IPS-NIHi11 (cell line): ENCODE measurements at regions not wholly inside any gene's neighbourhood (a gene's known extent, or its start where the extent isn't known, plus 50 kb on each side); places are given as distances from the start of the nearest gene placed in this dataset.

Experiments
- DNase-seq: peaks from one replicate; pipeline ENCODE4 v3.0.0; 2012; ENCODE audit warnings: mixed read lengths, low spot score

DNA sequence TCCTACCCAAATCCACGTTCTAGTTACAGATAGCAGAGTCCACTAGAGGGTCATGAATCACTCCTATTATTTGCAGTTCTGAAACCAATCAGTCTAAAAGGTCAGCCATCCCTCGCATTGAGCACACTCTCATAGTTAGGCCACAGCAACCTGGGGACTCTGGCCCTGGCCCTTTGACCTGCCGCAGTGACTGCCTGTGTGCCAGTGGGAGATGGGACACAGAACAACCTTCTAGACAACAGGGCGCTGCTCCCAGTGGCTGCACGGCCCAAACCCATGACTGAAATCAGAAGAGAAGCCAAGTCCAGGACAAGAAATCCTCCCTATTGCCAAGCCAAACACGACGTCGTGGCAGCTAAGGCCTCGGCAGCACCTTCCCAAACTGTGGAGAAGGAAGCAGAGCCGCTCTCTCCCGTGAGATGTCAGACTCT lies 158.5 kb downstream of the HERPUD2 start:
- no peak for DNase-seq

DNA sequence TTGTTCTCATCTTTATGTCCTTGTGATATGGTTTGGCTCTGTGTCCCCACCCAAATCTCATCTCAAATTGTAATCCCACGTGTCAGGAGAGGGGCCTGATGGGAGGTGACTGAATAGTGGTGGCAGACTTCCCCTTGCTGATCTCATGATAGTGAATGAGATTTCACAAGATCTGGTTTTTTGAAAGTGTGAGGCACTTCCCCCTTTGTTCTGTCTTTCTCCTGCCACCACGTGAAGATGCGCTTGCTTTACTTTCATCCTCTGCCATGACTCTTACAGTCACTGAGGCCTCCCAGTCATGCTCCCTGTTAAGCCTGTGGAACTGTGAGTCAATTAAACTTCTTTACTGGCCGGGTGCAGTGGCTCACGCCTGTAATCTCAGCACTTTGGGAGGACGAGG lies 161.0 kb downstream of the HERPUD2 start:
- DNase-seq = no peak

DNA sequence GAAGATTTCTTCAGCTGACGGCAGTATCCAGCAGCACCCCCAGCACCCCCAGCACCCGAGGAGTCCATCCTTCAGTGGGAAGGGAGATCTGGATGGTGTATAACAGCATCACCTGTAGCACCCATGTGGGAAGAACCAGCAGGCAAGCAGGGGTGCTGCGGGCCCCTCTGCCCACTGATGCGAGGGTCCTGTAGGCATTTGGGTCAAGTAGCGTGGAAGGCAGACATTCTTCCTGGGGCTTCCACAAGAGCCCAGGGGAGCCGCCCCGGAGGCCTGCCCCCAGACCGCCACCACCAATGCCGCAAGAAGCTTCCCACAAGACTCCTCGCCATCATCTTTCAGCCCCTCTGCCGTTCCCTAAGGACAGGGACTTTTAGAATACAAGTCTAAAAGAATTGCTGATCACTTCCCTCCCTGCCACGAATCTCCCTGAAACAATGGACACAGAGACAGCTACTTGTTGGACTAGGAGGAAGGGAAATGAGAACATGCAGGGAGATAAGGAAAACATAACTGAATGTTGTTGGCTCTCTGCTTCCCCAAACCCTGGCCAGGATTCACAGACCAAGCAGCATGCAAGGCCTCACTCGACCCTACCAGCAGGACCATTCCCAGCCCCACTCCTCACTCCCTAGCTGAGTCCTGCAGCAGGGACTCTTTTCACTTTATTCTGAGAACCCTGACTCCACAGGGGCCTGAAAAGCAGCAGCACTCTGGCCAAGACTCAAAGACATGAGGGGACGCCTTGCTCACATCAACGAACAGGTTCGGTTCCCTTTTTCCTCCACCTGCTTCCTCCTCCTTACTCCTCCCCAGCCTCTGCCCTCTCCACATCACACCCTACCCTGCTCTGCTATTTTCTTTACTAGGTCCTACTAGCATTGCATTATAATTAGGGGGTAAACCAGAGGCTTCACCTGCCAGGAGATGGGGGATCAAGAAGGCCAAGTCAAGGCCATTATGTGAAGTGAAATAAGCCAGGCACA lies 164.5 kb downstream of the HERPUD2 start:
- no peak for DNase-seq

DNA sequence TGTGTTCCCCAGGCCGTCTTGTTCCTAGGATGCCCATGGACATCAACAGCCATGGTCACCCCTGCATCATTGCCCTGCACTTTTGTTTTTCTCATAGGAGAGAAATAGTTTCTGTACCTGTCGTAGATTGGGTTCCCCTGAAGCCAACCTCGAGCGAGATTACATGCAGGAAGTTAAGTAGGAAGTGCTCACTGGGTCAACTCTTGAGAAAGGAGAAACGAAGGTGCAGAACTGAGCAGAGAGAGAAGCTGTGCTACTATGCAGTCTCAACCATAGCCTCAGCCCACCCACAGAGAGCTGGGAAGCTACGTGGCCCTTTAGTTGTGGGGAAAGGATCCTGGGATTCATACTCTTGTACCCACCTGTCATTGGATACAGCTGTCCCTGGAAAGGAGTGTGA lies 165.2 kb downstream of the HERPUD2 start:
- DNase-seq = no peak

DNA sequence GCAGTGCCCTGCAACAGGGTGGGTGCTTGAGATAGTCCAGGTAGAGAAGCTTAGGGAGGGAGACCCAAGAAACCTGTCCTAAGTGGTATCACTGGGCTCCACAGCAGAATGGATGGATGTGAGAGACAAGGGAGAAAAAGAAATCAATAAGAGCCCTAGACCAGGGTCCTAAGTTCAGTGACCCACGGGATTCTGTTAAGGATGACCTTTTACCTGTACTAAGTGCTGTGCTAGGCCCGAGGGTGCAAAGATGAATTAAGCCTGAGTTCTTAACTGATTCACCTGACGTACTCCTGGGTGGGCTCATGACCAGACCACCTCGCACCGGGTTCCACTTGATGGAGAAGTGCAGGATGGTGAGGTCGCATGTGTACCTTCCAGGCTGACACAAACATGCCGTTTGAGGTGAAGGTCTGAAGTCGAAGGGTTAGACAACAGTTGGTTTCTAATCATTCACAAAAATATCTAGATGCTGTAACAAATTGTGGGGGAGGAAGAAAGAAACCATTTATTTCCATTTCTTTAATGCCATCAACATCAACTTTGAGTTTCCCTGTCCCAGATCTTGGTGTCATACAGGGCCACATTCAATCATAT lies 166.5 kb downstream of the HERPUD2 start:
- no peak for DNase-seq

DNA sequence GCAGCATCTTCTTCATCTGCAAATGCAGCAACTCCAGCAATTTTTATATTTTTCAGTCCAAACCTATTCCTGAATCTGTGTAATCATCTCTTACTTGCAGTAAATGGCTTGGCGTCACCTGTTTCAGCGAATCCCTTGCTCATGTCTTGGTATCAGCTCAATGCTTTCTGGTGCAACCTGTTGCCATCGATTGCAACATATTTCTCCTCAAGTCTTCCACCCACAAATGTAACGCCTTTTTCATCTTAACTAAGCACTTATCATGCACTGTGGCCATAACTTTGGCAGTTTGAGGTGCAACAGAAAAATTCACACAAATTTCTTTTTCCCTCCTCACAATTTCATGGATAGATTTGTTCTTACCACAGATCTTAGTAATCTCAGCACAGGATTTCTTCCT lies 168.3 kb downstream of the HERPUD2 start:
- no peak for DNase-seq

DNA sequence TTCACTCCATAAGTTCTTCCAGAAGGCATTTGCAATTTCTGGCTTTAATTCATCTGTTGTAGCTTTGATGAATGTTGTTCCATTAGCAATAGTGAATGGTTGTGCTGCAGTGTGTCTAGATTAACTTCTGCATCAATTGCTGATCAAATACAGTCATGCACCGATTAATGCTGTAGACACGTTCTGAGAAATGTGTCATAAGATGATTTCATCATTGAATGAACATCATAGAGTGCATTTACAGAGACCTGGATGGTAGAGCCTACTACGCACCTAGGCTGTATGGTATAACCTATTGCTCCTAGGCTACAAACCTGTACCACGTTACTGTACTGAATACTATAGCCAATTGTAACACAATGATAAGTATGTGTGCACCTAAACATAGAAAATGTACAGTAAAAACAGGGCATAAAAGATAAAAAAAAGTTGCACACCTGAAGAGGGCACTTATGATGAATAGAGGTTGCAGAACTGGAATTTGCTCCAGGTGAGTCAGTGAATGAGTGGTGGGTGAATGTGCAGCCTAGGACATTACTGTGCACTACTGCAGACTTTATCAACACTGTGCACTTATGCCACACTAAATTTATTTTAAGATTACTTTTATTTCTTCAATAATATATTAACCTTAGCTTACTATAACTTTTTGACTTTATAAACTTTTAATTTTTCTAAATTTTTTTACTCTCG lies 170.7 kb downstream of the HERPUD2 start:
- DNase-seq = no peak

DNA sequence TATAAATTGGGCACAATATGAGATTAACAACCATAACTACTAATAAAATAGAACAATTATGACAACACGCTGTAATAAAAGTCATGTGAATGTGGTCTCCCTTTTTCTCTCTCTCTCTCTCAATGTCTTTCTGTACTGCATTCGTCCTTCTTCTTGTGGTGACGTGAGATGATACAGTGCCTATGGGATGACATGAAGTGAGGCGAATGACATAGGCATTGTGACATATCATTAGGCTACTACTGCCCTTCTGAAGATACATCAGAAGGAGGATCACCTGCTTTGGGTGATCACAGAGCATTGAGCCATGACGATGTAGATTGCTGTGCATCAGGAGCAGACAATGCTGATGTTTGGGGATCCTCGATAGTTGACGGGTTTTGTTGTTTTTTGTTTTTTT lies 171.6 kb downstream of the HERPUD2 start:
- DNase-seq = no peak

DNA sequence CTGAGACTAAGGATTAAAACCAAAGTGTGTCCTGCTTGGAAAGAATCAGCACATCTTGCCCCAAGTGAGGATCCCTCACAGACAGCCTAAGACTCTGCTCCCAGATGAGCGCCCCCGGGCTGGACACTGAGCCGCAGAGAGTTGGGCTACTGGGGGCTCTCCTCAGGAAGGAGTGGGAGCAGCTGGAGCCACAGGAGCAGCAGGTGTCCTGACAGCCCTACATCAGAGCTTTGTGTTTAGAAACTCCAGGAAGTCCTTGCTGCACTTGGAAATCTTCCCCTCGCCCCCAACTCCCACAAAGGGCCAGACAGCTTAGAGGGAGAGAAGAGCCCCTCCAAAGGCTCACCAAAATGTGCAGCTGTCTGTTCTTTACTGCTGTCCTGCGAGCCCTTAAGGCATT lies 172.2 kb downstream of the HERPUD2 start:
- DNase-seq = no peak

DNA sequence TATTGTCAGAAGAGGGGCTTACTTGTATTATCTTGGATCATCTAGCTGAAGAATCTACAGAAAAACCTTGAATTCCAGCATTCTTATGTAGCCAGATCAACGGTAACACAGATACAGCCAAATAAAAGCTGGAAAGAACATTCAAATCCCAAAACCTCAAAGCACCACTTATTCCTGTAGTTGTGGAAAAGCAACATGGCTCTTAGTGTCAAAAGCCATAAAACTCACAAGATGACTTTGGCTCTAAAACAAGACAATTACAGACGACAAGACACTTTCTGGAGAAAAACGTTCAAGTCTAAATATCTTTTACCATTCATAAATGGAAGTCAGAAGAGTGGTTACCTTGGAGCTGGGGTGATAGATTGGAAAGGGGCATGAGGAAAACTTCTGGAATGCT lies 173.0 kb downstream of the HERPUD2 start:
- no peak for DNase-seq

DNA sequence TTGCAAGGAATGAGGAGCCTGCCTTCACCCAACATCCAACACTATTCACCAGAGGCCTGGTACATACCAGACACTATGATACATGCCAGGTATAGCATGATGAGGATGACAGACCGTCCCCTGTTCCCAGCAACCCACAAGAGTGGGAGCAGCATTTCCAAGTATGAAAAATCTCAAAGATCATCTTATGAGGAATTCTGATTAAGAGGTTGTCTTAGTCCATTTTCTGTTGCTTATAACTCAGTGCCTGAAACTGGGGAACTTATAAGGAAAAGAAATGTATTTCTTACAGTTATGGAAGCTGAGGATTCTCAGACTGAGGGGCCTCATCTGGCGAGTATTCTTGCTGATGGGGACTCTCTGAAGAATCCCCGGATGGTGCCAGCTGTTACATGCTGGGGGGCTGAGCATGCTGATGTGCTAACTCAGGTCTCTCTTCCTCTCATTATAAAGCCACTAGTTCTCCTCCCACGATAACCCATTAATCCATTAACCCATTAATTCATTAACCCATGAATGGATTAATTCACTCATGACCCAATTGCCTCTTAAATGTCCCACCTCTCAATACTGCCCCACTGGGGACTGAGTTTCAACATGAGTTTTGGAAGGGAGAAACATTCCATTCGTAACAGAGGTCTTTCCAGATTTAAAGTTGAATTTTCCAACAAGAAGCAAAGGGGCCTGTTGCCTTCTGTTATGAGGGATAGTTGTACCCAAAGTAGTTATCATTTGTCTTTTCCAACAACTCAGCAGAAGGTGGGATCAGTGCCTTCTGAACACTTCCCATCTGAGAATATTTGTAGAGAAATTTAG lies 173.9 kb downstream of the HERPUD2 start:
- no peak for DNase-seq

DNA sequence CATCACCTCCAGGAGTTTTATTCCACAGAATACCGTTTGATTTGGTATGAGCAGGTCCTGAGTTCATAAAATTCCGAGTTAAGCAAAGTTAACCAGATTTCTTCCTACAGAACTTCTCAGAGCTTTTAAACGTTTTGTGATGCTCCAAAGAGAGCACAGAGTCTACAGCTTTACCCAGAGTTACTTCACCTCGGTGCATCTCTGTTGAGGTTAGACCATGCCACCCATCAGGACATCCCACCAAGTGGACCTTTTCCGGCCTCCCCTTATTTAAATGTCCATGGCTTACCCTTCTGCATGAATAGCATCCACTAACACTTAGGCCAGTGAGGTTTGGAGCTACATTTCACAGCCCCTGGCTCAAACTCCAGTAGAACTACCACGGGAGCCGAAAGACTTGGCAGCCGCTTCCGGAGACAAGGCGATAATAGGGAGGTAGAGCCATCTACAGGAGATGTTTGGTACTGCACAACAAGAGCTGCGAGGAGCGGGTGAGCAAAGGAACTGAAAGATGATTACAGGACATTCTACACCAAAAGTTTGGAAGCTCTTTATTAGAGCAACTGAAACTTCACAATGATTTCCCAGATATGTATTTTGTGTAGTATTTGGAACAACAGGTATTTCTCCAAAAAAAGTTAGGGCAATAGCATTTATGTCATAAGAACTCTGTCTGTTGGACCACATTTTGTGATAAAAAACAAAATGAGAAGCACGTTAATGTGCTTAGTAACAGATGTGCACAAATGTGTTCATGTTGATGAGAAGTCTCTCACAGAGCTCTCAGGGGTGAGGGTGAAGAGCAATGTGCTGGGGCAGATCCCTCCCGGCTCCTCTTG lies 174.7 kb downstream of the HERPUD2 start:
- peak; percentile 87 for DNase-seq

DNA sequence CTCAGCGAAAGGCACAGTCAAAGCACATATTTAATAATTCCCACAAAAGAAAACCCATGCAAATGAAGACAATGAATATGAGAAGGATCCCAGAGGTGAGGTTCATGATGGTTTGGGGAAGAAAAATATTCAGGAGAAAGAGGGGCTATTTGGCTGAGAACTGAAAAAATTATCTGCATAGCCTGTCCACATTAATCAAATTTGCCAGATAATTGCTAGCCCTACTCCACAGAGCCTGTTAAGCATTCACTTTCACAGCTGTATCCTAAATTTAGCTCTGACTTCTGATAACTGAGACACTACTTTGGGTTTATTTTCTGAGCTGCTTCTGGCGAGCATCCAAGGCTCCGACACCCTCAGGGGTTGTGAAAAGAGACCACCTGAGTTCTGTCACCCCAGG lies 176.2 kb downstream of the HERPUD2 start:
- DNase-seq = no peak

DNA sequence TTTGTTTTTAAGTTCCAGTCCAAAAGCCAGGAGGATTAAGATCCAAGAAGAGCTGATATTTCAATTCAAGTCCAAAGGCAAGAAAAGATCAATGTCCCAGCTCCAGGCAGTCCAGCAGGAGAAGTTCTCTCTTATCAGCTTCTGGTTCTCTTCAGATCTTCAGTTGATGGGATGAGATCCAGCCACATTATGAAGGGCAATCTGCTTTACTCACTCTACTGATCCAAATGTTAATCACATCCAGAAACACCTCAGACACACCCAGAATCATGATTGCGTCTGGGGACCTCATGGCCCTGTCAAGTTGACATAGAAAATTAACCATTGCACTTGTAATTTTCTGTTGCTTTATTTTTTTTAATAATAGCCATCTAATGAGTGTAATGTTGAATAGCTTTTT lies 178.4 kb downstream of the HERPUD2 start:
- no peak for DNase-seq

DNA sequence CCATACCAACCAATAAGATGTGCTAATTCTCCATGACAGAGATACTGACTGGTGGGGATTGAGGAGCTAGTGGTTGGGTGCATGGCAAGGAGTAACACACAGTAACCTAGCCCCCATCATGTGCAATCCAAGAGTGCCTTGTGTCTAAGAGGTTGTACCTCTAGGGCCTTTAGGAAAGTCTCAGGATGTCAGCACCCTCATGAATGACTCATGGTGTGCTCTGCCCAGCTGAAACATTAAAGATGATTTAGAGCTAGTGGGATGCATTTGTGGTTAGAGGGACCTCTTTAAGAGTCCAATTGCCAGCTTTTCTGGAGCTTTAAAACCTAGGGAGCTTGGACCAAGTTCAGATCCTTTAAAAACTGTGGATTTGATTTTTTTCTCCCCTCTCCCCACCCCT lies 181.1 kb downstream of the HERPUD2 start:
- no peak for DNase-seq

DNA sequence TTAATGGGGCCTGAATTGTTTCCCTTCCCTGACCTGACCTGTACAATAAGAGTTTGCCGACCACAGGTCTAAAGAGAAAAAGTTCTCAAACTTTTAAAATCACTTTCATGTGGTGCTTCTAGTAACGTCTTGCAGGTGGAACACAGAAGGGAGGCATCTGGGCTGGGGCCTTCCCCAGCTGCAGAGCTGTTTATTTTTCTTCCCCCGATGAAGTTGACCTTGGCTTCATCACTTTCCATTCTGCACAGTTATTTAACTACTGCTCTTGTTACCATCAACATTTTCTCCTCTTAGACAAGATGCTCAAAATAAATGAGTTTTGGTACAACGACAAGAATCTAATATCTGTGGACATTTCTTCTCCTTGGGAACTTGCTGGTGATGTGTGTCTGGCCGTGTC lies 181.7 kb downstream of the HERPUD2 start:
- DNase-seq = no peak

DNA sequence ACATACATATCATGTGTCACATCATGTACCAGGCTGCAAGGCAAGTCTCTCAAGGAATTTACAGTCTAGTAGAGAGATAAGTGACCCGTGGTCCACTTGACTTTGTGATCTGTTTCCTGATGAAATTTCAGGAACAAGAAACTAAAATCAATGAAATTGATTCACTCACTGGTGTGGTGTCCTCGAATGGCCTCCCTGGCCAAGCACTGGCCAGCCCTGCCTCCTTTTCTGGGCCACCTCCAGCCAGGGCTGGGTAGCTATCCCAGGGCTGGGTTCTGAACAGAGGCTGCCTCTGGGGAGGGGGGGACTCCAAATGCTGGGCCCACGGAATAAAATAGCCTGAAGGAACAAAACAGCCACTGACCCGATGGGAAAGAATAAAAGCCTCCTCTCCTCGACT lies 182.2 kb downstream of the HERPUD2 start:
- DNase-seq = no peak

DNA sequence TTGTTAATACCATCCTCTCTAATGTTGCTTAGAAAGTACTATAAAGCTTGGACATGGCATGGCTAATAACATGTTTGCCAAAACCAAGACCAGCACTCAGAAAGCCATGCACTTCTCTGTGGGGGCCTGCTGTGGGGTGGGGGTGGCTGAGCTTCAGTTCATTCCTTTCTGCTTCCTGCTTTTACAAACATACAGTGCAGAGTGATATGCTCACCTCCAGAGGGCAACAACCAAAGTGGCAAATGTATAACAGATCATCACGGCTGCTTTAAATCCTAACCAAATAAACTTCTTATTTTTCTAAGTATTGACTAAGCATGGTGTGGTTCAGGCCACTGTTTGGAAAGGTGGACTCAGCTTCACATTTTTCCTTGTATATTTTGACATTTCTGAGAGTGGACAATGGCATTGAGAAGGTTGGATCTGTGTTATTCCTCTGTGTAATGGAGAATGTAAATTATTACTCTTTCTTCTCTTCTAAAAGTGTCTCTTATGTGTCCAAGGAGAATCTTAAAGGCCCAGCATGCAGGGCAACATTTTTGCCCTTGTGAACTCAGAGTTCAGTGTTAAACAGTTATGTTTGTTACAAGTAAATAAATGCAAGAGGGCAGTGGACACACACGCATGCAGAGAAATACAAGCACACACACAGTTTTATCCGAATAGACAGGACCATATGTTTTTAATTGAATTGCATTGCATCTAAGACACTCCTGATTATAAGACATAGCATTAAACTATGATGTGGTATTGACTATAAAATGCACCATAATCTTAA lies 186.1 kb downstream of the HERPUD2 start:
- DNase-seq = no peak

DNA sequence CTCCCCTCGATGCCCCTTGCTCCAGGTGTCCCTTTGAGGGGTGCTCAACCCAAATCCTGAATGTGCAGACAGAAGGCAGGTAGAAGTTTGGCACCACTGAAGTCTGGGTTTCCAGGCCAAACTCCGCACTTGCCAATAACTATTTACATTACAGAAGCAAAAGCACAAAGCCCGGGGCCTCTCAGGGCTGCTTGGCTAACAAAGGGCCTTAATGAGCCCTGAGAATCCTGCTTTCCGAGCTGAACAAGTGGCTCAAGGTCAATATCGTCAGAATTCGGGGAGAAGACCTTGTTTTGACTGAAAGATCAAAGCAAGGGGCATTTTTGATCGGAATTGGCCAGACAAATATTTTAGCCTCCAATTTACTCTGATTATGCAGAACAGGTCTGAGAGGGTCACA lies 189.9 kb downstream of the HERPUD2 start:
- peak; percentile 55 for DNase-seq

DNA sequence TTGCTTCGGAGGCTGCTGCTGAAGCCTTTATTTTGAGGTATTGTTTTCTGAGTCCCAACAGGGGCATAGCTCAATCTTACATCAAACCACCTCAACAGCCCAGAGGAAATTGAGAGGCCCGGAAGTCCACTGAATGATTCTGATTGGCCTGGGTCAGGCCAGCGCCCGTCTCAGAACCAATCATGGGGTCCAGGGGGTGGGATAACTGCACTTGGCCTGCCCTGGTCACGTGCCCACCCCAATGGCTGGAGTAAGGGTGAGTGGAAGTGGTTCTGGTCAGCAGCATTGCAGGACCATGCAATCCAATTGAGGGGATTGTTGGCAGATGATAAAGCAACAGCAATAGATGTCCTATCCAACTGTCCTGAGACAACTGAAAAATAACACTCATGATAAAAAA lies 190.6 kb downstream of the HERPUD2 start:
- DNase-seq = peak; percentile 29
